ENCODE measurements at regions not wholly inside any gene's neighbourhood (a gene's known extent, or its start where the extent isn't known, plus 50 kb on each side); places are given as distances from the start of the nearest gene placed in this dataset.

GRCh38 chr2:6326958-6327357 lies 538.7 kb downstream of the CMPK2 start:
- no peaks in the 10 kb centered on the region for H3K36me3 ChIP-seq (ENCODE audit: insufficient read depth, low read length)
- H3K4me2 ChIP-seq (ENCODE audit: low read length) = no peak overlapping the region
- no peaks in the 10 kb centered on the region for H3K79me2 ChIP-seq (replicated peaks; ENCODE audit: insufficient read depth, low read length)
- no peaks in the 10 kb centered on the region for H3K9me2 ChIP-seq (ENCODE audit: insufficient read depth, low read length)
- H3K27me3 ChIP-seq (ENCODE audit: insufficient read depth, low read depth, low read length) = no peaks in the 10 kb centered on the region
- no peak overlapping the region for H3K9ac ChIP-seq (ENCODE audit: low read length)
- no peak for TF ChIP-seq SMC3 (conservative IDR thresholded peaks at IDR 0.05; ENCODE audit: poor library complexity)
- no peak for TF ChIP-seq REST (IDR thresholded peaks at IDR 0.05; ENCODE audit: borderline replicate concordance)
- no peak for TF ChIP-seq EP300 (conservative IDR thresholded peaks at IDR 0.05; ENCODE audit: poor library complexity, severe bottlenecking)
- TF ChIP-seq EZH2 (IDR thresholded peaks at IDR 0.05; ENCODE audit: borderline replicate concordance, insufficient read depth, low read length, poor library complexity, severe bottlenecking) = no peak
- no peak for TF ChIP-seq MXI1 (conservative IDR thresholded peaks at IDR 0.05; ENCODE audit: poor library complexity, severe bottlenecking)
- TF ChIP-seq RAD21 (conservative IDR thresholded peaks at IDR 0.05) = no peak
- TF ChIP-seq POLR2AphosphoS5 (IDR thresholded peaks at IDR 0.05) = no peak
- no peak for TF ChIP-seq TAF1 (IDR thresholded peaks at IDR 0.05; ENCODE audit: low read depth)
- TF ChIP-seq CTCF (IDR thresholded peaks at IDR 0.05; ENCODE audit: poor library complexity, severe bottlenecking) = no peak
- no peaks in the 10 kb centered on the region for H3F3A ChIP-seq (ENCODE audit: insufficient read depth, low read length, poor library complexity, severe bottlenecking)
- H4K20me1 ChIP-seq (ENCODE audit: insufficient read depth) = no peaks in the 10 kb centered on the region
- no peak overlapping the region for H2AFZ ChIP-seq (ENCODE audit: low read depth, low read length)
- peaks cover 3% of the 10 kb centered on the region for H3K9me3 ChIP-seq (ENCODE audit: low read length)
- no peak overlapping the region for H3K4me3 ChIP-seq (ENCODE audit: low read length)
- H3K27ac ChIP-seq (ENCODE audit: low read length) = no peak overlapping the region

GRCh38 chr2:6336752-6337471 lies 528.8 kb downstream of the CMPK2 start:
- Histone ChIP-seq H2AFZ (ENCODE audit: low read depth, low read length) (no peak overlapping the region), H3K27me3 (ENCODE audit: insufficient read depth, low read depth, low read length) (no peaks in the 10 kb centered on the region), H3K4me3 (ENCODE audit: low read length) (no peak overlapping the region), H3F3A (ENCODE audit: insufficient read depth, low read length, poor library complexity, severe bottlenecking) (no peaks in the 10 kb centered on the region), H3K9ac (ENCODE audit: low read length) (no peak overlapping the region), H3K36me3 (ENCODE audit: insufficient read depth, low read length) (no peaks in the 10 kb centered on the region), H3K9me2 (ENCODE audit: insufficient read depth, low read length) (no peaks in the 10 kb centered on the region), H3K9me3 (ENCODE audit: low read length) (no peaks in the 10 kb centered on the region), H4K20me1 (ENCODE audit: insufficient read depth) (no peaks in the 10 kb centered on the region), H3K27ac (ENCODE audit: low read length) (no peak overlapping the region), H3K4me2 (ENCODE audit: low read length) (no peak overlapping the region), H3K79me2 (replicated peaks; ENCODE audit: insufficient read depth, low read length) (no peaks in the 10 kb centered on the region)
- TF ChIP-seq POLR2AphosphoS5 (IDR thresholded peaks at IDR 0.05) = no peak
- no peak for TF ChIP-seq REST (IDR thresholded peaks at IDR 0.05; ENCODE audit: borderline replicate concordance)
- TF ChIP-seq MXI1 (conservative IDR thresholded peaks at IDR 0.05; ENCODE audit: poor library complexity, severe bottlenecking) = no peak
- TF ChIP-seq EZH2 (IDR thresholded peaks at IDR 0.05; ENCODE audit: borderline replicate concordance, insufficient read depth, low read length, poor library complexity, severe bottlenecking) = no peak
- TF ChIP-seq SMC3 (conservative IDR thresholded peaks at IDR 0.05; ENCODE audit: poor library complexity) = no peak
- no peak for TF ChIP-seq TAF1 (IDR thresholded peaks at IDR 0.05; ENCODE audit: low read depth)
- TF ChIP-seq CTCF (IDR thresholded peaks at IDR 0.05; ENCODE audit: poor library complexity, severe bottlenecking) = no peak
- TF ChIP-seq RAD21 (conservative IDR thresholded peaks at IDR 0.05) = no peak
- TF ChIP-seq EP300 (conservative IDR thresholded peaks at IDR 0.05; ENCODE audit: poor library complexity, severe bottlenecking) = no peak

All from neural cell (in vitro differentiated cells).